ENCODE measurements at regions not wholly inside any gene's neighbourhood (a gene's known extent, or its start where the extent isn't known, plus 50 kb on each side); places are given as distances from the start of the nearest gene placed in this dataset.

- Histone ChIP-seq H3K9me3 (ENCODE audit: insufficient read depth, low read length, severe bottlenecking) (no peaks in the 10 kb centered on the region), H3K4me2 (ENCODE audit: insufficient read depth, low read length) (no peak overlapping the region), H3K79me2 (ENCODE audit: insufficient read depth, low read length) (no peaks in the 10 kb centered on the region), H2AFZ (ENCODE audit: low read depth, low read length) (no peak overlapping the region), H4K20me1 (ENCODE audit: insufficient read depth, low read length) (no peaks in the 10 kb centered on the region), H3K4me1 (ENCODE audit: insufficient read depth, low read length) (no peaks in the 10 kb centered on the region), H3K9ac (ENCODE audit: low read depth, low read length) (no peak overlapping the region), H3K36me3 (ENCODE audit: insufficient read depth, low read length) (no peaks in the 10 kb centered on the region), H3K27ac (ENCODE audit: low read length) (no peak overlapping the region), H3K27me3 (ENCODE audit: insufficient read depth, low read length, poor library complexity) (no peaks in the 10 kb centered on the region), H3K4me3 (ENCODE audit: low read depth in 1 of 2, low read length in 2 of 2) (no peak overlapping the region)
- ATAC-seq (ENCODE audit: insufficient read depth, low read depth) (no peak), DNase-seq (no peak)
- TF ChIP-seq CTCF (IDR thresholded peaks at IDR 0.05; ENCODE audit: borderline replicate concordance, extremely low read depth, low read length, poor library complexity, severe bottlenecking) (no peak), EZH2 (IDR thresholded peaks at IDR 0.05; ENCODE audit: borderline replicate concordance, low read depth, low read length, severe bottlenecking) (no peak)
Measured at GRCh38 chr10:123552760-123553554, 113.2 kb upstream of the GPR26 start.

- H3K4me2 ChIP-seq (ENCODE audit: insufficient read depth, low read length) = no peak overlapping the region
- H4K20me1 ChIP-seq (ENCODE audit: insufficient read depth, low read length) = no peaks in the 10 kb centered on the region
- ATAC-seq (ENCODE audit: insufficient read depth, low read depth) (no peak), DNase-seq (no peak)
- TF ChIP-seq EZH2 (IDR thresholded peaks at IDR 0.05; ENCODE audit: borderline replicate concordance, low read depth, low read length, severe bottlenecking) = no peak
- TF ChIP-seq CTCF (IDR thresholded peaks at IDR 0.05; ENCODE audit: borderline replicate concordance, extremely low read depth, low read length, poor library complexity, severe bottlenecking) = no peak
- no peaks in the 10 kb centered on the region for H3K27me3 ChIP-seq (ENCODE audit: insufficient read depth, low read length, poor library complexity)
- no peaks in the 10 kb centered on the region for H3K4me1 ChIP-seq (ENCODE audit: insufficient read depth, low read length)
- no peak overlapping the region for H3K4me3 ChIP-seq (ENCODE audit: low read depth in 1 of 2, low read length in 2 of 2)
- H3K36me3 ChIP-seq (ENCODE audit: insufficient read depth, low read length) = no peaks in the 10 kb centered on the region
- H2AFZ ChIP-seq (ENCODE audit: low read depth, low read length) = no peak overlapping the region
- H3K27ac ChIP-seq (ENCODE audit: low read length) = no peak overlapping the region
- no peak overlapping the region for H3K9ac ChIP-seq (ENCODE audit: low read depth, low read length)
- H3K9me3 ChIP-seq (ENCODE audit: insufficient read depth, low read length, severe bottlenecking) = no peaks in the 10 kb centered on the region
- no peaks in the 10 kb centered on the region for H3K79me2 ChIP-seq (ENCODE audit: insufficient read depth, low read length)
Measured at GRCh38 chr10:123553810-123554430, 112.2 kb upstream of the GPR26 start.

GRCh38 chr10:123554656-123555055 is 111.5 kb upstream of the GPR26 start:
- Histone ChIP-seq H3K4me2 (ENCODE audit: insufficient read depth, low read length) (no peak overlapping the region), H3K27me3 (ENCODE audit: insufficient read depth, low read length, poor library complexity) (no peaks in the 10 kb centered on the region), H3K36me3 (ENCODE audit: insufficient read depth, low read length) (no peaks in the 10 kb centered on the region), H2AFZ (ENCODE audit: low read depth, low read length) (no peak overlapping the region), H3K4me3 (ENCODE audit: low read depth in 1 of 2, low read length in 2 of 2) (no peak overlapping the region), H4K20me1 (ENCODE audit: insufficient read depth, low read length) (no peaks in the 10 kb centered on the region), H3K27ac (ENCODE audit: low read length) (no peak overlapping the region), H3K79me2 (ENCODE audit: insufficient read depth, low read length) (no peaks in the 10 kb centered on the region), H3K9me3 (ENCODE audit: insufficient read depth, low read length, severe bottlenecking) (no peaks in the 10 kb centered on the region), H3K4me1 (ENCODE audit: insufficient read depth, low read length) (no peaks in the 10 kb centered on the region), H3K9ac (ENCODE audit: low read depth, low read length) (no peak overlapping the region)
- DNase-seq (no peak), ATAC-seq (ENCODE audit: insufficient read depth, low read depth) (no peak)
- TF ChIP-seq CTCF (IDR thresholded peaks at IDR 0.05; ENCODE audit: borderline replicate concordance, extremely low read depth, low read length, poor library complexity, severe bottlenecking) = no peak
- TF ChIP-seq EZH2 (IDR thresholded peaks at IDR 0.05; ENCODE audit: borderline replicate concordance, low read depth, low read length, severe bottlenecking) = no peak

All from DND-41 (cell line).